ENCODE measurements at regions not wholly inside any gene's neighbourhood (a gene's known extent, or its start where the extent isn't known, plus 50 kb on each side); places are given as distances from the start of the nearest gene placed in this dataset.

DNA sequence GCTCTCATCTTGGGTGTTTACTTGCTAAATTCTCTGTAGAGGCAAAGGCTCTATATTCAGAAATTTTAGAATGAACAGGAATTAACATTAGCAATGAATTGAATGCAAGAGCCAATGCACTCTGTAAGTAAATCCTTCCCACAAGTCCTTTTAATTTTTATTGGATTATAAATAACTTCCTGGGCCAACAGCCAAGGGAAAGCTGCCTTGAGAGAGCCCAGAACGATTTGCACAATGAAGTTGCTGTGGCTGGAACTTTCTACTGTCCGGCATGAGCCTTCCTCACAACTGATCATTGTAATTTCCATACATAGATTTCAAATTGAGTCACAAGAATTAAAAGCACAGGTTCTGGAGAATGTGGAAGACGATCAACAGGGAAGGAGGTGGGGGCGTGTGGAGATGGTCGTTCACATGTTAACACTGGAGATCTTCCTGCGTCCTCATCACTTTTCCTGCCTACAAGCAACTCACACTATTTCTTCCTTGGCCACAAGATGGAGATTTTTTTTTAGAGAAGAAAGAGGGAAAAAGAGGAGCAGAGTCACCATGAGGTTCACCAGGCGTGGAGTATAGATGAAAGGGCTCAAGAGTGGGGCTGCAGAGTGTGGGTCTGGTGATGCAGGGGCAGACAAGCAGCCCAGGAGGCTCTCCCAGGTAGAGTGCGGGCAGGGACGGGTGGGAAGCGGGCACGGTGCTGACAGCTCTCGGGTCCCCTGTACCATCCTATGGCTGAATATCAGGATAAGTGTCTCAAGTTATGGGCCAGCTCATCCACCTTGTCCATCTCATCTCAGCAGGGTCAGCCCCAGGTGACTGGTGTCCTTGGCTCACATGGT lies 110.7 kb downstream of the SOX1 start:
- H3K36me3 Mint-ChIP-seq (ENCODE audit: low read depth) = no peaks in the 10 kb centered on the region
- DNase-seq (ENCODE audit: low spot score) = no peak
- no peaks in the 10 kb centered on the region for H3K4me1 Mint-ChIP-seq (ENCODE audit: low read depth)
- no peak for TF ChIP-seq CTCF (IDR thresholded peaks at IDR 0.05)
- peaks cover 3% of the 10 kb centered on the region for H3K27me3 Mint-ChIP-seq (ENCODE audit: low read depth)
- H3K4me3 Mint-ChIP-seq (ENCODE audit: unreplicated experiment) = no peak overlapping the region
- H3K9me3 Mint-ChIP-seq (ENCODE audit: low read depth) = peaks cover 17% of the 10 kb centered on the region
- H3K27ac Mint-ChIP-seq (ENCODE audit: unreplicated experiment) = no peak overlapping the region

GRCh38 chr13:112178769-112179168 lies 111.8 kb downstream of the SOX1 start:
- peaks cover 10% of the 10 kb centered on the region for H3K9me3 Mint-ChIP-seq (ENCODE audit: low read depth)
- DNase-seq (ENCODE audit: low spot score) = no peak
- no peak overlapping the region for H3K4me3 Mint-ChIP-seq (ENCODE audit: unreplicated experiment)
- no peaks in the 10 kb centered on the region for H3K4me1 Mint-ChIP-seq (ENCODE audit: low read depth)
- no peak overlapping the region for H3K27ac Mint-ChIP-seq (ENCODE audit: unreplicated experiment)
- peaks cover 3% of the 10 kb centered on the region for H3K27me3 Mint-ChIP-seq (ENCODE audit: low read depth)
- no peaks in the 10 kb centered on the region for H3K36me3 Mint-ChIP-seq (ENCODE audit: low read depth)
- no peak for TF ChIP-seq CTCF (IDR thresholded peaks at IDR 0.05)

DNA sequence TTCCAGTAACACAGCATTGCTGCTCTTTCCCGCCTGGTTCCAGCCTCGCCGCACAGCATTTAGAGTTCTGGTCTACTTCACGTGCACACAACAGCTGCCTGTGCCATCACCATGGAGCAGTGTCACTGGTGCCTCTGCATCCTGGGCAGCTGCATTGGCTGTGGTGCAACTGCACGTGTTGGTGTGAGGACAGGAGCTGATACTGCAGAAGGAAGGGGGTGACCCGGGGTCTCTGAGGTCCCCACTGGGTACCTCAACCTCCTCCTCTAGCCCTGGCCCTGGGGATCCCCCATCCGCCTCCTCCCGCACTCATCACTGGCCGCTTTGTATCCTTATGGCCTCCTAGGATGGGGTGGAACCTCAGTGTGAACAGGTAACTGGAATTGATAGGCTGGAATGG lies 112.5 kb downstream of the SOX1 start:
- Mint-ChIP-seq H3K4me1 (ENCODE audit: low read depth) (no peaks in the 10 kb centered on the region), H3K27ac (ENCODE audit: unreplicated experiment) (no peak overlapping the region), H3K4me3 (ENCODE audit: unreplicated experiment) (no peak overlapping the region), H3K36me3 (ENCODE audit: low read depth) (no peaks in the 10 kb centered on the region), H3K9me3 (ENCODE audit: low read depth) (peaks cover 4% of the 10 kb centered on the region), H3K27me3 (ENCODE audit: low read depth) (peaks cover 3% of the 10 kb centered on the region)
- no peak for TF ChIP-seq CTCF (IDR thresholded peaks at IDR 0.05)
- DNase-seq (ENCODE audit: low spot score) = no peak

GRCh38 chr13:112179995-112180394 lies 113.0 kb downstream of the SOX1 start:
- peaks cover 3% of the 10 kb centered on the region for H3K27me3 Mint-ChIP-seq (ENCODE audit: low read depth)
- H3K4me1 Mint-ChIP-seq (ENCODE audit: low read depth) = no peaks in the 10 kb centered on the region
- no peak for TF ChIP-seq CTCF (IDR thresholded peaks at IDR 0.05)
- H3K36me3 Mint-ChIP-seq (ENCODE audit: low read depth) = no peaks in the 10 kb centered on the region
- no peak overlapping the region for H3K4me3 Mint-ChIP-seq (ENCODE audit: unreplicated experiment)
- peaks cover 2% of the 10 kb centered on the region for H3K9me3 Mint-ChIP-seq (ENCODE audit: low read depth)
- H3K27ac Mint-ChIP-seq (ENCODE audit: unreplicated experiment) = no peak overlapping the region
- DNase-seq (ENCODE audit: low spot score) = no peak

DNA sequence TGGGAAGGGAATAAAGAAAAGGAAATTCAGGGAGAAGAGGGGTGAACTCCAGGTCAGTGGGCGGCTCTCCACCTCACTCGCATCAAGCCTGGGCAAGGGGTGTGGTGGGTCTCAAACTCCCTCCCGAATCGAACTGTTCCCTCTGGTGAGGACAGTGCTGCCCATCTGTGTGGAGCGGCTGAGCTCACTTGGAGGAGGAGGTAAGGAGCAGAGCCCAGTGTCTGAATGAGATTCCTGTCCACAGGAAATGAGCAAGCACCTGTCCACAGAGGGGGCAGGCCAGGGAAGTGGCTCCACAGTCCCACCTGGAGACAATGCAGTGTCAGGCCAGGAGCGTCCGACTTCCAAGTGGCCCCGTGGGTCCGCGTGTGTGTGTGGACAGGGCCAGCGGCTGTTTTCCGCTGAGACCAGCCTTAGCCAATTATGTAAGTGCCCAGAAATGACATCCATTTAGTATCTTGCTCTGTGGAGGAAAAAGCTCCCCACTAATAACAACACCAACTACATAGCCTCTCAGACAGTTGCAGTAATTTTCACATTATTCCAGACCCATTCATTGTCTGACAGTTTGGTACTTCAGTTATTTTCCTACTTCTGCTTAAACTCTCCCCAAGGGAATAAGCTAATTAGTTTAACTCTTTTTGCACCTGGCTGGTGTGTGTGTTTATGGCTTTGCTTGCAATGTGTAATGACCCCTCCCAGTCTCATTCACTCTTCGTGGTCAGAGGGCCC lies 114.6 kb downstream of the SOX1 start:
- Mint-ChIP-seq H3K4me1 (ENCODE audit: low read depth) (no peaks in the 10 kb centered on the region), H3K27me3 (ENCODE audit: low read depth) (peaks cover 3% of the 10 kb centered on the region), H3K27ac (ENCODE audit: unreplicated experiment) (no peak overlapping the region), H3K36me3 (ENCODE audit: low read depth) (no peaks in the 10 kb centered on the region), H3K9me3 (ENCODE audit: low read depth) (no peaks in the 10 kb centered on the region), H3K4me3 (ENCODE audit: unreplicated experiment) (no peak overlapping the region)
- DNase-seq (ENCODE audit: low spot score) = no peak
- TF ChIP-seq CTCF (IDR thresholded peaks at IDR 0.05) = no peak

All from chondrocyte (in vitro differentiated cells).